ENCODE measurements at regions not wholly inside any gene's neighbourhood (a gene's known extent, or its start where the extent isn't known, plus 50 kb on each side); places are given as distances from the start of the nearest gene placed in this dataset.
A peak's percentile ranks its signal among the peaks of the same experiment; 100 is the strongest.
"Not testable (repeated sequence)": the region's sequence is repeated elsewhere in the genome, so short reads cannot be mapped to it uniquely, and the experiment has no call there.

DNA sequence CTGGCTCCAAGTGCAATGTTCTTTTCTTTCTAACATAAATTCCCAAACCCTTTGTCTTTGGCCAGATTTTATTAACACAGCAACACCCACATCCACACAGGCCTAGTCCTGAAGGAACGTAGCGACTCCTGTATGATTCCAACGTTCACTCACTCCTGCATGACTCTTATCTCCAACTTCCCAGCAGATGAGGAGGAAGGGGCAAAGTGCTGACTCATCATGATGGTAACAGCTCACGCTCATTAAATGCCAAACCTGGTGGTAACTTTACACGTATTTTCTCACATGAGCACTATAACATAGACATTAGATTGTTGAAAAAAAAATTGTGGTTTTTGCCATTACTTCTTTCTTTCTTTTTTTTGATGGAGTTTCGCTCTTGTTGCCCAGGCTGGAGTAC lies 1349.5 kb downstream of the EFNA5 start:
- DNase-seq (ENCODE audit: low spot score), result no peak

DNA sequence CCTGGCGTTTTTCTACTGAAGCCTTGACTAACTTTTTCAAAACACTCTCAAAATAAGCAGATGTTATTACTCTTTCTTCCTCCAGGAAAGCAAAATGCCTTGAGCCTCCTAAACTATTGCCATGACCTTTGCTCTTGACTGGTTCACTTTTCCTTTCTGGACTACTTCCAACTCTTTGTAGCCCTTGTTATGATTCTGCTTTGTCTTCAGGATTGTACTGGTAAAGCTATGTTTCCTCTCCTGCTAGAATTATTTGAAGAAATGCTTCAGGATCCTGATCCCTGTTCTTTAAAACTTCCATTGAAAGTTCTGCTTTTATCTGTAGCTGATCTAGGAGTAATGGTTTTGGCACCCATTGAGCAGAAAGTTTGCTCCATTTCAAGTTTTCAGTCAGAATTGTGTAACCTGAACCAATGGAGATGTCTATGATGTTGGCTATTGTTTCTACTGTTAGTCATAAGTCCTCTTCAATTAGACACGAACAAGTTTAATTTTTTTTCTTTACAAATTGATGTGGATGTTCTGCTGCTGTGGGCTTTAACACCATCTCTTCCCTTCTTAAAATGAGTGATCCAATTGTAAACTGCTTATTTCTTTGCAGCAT lies 1356.4 kb downstream of the EFNA5 start:
- no peak for DNase-seq (ENCODE audit: low spot score)

DNA sequence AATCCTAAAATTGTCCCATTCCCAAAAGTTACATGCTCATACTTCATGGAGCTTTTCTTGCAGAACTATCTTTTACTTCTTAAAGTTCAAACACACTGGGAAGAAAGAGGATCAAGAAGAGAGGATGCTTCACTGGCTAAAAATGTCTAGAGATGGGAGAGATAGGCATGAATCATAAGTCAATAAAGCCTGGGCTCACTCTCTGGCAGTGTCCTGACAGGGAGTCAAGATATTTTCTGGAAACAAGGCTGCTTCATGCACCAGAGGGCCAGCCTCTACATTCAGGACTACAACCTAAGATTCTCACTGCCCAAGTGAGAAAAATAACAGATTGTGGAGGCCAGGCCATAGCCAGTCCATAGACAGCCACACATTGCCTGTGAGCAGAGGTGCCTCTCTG lies 1358.4 kb downstream of the EFNA5 start:
- DNase-seq (ENCODE audit: low spot score), result no peak

DNA sequence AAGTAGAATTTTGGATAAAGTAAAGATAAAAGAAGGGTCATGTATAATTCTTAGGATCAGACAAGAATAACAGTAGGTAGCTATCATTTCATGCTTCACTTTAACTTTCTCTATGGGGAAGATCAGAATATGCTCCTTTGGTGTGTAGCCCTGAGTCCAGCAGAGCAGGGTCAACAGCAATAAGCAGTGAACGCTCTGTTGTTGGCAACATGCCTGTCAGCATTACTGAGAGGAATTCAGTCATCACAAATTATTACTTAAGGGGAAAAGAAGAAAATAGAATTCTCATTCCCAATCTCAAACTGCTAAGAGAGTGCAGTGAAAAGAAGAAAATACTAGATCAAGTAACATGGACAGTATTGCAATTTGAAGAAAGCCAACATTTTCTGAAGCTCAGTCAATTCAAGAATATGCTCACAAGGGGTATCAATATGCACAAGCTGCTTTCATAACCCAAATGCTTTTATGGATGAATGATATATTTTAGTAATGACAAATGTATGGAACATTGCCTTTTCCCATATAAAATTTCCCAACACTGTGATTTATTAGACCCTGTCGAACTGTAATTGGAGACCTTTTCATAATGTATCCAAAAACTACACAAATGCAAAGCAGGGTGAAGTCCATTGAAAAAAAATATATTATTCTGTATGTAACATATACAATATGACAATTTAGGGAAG lies 1359.4 kb downstream of the EFNA5 start:
- DNase-seq (ENCODE audit: low spot score), result no peak

DNA sequence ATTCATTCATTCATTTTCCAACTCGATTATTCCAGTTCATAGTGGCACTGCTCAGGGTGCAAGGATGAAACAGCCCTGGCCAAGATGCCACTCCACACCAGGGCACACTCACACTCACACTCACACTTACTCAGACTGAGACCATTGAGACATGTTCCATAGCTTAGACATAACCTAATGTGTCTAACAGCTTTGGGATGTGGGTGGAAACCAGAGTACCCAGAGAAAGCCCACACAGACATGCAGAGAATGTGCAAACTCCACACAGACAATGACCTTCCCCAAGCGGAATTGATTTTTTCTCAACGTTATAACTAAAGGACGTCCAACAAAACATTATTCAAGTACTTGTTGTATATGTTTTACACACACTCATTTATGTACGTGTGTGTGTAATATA lies 1363.5 kb downstream of the EFNA5 start:
- no peak for DNase-seq (ENCODE audit: low spot score)

DNA sequence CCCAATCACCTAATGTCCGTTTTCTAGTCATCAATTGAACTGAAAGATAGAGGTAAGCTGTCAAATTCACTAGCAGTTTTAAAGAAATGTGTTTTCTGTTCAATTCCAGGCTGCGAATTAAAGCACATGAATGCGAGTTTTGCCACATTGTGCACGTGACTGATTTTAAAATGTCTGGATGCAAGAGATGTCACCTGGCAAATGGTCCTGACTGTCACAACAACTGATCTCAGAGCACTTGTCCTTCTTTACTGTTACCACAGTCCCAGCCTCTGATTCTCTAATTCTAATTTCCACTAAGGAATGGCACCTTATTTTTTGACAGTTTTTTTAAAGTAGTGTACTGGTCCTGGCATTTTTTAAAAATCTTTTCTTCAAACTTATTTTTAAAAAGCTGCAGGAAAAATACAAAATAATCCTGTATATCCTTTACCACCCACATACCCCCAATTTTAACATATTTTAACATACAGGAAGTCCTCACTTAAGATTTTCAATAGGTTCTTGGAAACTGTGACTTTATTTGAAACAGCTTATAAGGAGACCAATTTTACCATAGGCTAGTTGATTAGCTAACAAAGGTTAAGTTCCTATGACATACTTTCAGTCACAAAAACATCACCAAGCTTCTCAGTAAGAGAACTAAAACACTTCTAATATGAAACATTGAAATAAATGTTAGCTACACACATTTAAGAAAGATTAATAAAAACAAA lies 1364.3 kb downstream of the EFNA5 start:
- DNase-seq (ENCODE audit: low spot score), result no peak

DNA sequence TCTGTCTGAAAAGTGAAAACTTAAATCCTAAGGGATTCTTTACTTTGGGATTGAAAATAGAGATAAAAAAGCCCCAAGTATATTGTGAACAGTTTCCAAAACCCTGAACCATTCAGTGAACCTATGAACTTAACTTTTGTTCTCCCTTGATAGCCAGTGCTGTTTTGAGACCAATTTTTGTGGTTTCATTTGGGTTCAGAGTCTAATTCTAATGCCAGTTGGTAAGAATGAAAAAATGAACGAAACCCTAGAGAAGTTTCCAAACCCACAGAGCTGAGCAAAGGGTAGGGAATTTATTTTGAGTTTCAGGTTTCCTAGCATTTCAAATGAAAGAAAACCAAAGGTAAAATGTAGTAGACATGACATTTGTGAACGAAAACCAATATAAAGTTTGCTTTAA lies 1366.8 kb downstream of the EFNA5 start:
- DNase-seq (ENCODE audit: low spot score), result no peak

DNA sequence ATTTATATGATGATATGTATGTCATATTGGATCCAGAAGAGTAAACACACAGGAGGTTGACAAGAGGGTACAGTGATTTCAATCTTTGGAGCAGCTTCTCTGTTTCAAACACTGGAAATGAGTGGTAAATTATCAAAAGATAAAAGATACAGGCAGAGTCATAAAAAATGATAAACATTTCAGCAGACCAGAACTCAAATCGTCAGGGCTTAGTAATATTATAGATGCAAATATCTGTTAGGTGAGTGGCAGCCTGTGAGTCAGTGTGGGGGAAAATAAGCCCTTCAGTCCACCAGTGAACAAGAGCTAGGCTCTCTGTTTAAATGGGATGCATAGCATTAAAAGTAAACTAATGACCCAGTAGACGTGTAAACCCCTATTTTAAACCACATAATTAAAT lies 1378.1 kb downstream of the EFNA5 start:
- no peak for DNase-seq (ENCODE audit: low spot score)

DNA sequence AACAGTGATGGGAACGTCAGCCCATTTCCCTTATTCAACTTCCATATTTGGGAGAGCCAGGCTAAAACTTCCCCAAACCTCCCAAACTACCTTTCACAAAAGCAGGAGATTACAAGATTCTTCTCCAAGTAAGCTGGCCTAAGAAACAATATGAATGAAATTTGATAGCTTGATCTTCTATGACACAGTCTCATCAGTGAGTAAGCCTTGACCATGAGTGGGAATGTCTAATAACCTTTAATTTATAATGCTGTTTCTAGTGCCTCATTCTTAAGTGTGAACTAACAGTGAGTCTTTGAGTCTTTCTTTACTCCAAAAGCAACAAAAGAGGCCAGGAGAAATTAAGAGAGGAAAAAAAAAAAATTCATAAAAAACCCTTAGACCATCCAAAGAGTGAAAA lies 1379.9 kb downstream of the EFNA5 start:
- no peak for DNase-seq (ENCODE audit: low spot score)

DNA sequence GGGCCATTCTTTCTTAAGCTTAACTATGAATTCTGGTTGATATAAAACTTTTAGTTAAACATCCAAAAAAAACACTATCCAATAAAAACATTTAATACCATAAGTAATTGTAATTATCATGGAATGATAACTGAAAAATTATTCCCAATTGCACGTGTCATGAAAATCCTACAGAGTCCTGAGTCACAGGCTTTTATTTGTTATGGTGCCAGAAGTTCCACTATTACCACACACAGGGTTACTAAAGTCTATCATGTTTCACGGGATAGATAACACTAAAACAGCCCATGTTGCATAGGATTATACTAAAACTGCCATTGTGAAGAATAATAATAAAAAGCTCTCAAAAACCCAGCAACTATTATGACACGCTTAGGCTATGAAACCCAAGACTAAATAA lies 1381.8 kb downstream of the EFNA5 start:
- DNase-seq (ENCODE audit: low spot score), result no peak

DNA sequence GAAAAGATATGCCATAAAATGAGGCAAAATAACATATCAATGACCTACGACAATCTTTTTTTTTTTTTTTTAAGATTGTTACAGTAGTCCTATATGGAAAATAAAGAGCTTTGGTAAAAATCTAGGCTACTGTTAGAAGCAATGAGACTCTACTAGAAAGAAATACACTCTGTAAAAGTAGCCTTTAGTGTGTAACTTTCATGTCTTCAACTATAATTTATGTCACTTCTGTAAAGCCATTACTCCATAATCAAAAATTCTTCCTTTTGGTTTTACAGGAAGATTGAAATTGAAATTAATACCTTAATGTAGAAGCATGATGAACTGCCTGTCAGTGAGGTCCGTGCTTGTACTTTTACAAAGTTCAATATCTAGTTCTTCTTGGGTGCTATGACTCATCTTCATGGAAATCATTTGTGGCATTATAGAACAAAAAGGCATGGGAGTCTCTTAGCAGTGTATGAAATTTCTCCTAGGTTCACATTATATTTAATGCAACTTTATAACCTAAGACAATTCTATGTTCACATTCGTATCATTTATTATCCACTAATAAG lies 1393.1 kb downstream of the EFNA5 start:
- DNase-seq (ENCODE audit: low spot score), result no peak

DNA sequence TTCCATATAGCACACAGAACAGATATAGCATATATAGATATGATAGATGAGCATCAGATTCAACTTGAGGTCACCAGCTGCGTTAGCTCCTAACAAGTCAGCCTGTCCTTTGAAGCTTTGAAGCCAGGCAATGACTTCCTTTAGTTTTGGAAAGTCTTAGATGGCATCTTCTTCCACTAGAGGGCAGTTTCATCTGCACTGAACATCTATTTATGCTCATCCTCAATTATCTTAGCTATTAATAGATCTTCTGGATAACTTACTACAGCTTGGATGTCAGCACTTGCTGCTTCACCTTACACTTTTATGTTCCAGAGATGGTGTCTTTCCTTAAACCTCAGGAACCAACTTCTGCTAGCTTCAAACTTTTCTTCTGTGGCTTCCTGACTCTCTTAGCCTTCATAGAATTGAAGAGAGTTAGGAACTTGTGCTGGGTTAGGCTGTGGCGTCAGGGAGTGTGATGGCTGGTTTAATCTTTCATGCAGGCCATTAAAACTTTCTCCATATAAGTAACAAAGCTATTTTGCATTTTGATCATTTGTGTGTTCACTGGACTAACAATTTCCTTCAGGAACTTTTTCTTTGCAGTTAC lies 1401.4 kb downstream of the EFNA5 start:
- peak; percentile 40 for DNase-seq (ENCODE audit: low spot score)

DNA sequence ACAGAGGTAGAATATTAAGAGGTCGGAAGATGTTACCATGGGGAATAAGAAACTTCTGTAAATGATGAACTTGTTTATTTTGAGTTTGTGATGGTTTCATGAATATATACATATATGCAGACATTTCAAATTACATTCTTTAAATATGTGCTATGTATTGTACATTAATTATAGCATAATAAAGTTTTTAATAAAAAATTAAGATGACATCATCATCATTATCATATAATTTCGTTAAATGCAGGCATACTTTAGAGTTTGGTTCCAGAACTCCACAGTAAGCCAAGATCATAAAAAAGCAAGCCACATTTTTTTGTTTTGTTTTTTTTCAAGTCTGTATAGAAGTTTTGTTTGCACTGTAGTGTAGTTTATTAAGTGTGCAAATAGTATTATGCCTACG lies 1403.5 kb downstream of the EFNA5 start:
- DNase-seq (ENCODE audit: low spot score), result no peak

DNA sequence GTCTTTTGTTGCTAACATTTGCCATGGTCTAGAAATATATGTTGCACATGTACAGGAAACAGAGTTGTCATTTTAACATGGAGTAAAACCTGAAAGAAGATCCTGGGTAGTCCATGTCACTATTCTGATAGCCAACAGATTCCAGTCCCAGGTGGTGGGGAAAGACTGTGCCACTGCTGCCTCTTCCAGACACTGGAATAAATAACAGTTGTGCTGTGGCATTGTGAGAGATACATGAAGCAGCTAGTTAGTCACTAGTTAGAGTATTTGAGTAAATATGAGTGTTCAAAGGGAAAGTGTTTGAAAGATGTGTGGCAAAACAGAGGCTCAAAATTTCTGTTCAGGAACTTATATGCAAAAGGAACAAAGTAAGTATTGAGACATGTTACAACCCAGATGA lies 1408.3 kb downstream of the EFNA5 start:
- no peak for DNase-seq (ENCODE audit: low spot score)

DNA sequence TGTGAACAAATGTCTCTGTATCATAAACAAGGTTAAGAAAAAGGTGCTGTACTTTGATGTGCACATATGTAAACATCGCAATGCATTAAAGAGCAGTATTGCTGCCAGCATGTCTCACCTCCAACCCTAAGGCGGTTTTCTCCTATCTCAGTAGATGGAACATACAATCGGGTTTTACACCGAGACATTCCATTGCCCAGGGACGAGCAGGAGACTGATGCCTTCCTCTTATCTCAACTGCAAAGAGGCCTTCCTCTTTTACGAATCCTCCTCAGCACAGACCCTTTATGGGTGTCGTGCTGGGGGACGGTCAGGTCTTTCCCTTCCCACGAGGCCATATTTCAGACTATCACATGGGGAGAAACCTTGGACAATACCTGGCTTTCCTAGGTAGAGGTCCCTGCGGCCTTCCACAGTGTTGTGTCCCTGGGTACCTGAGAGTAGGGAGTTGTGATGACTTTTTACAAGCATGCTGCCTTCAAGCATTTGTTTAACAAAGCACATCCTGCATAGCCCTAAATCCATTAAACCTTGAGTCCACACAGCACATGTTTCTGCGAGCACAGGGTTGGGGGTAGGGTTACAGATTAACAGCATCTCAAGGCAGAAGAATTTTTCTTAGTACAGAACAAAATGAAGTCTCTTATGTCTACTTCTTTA lies 1411.2 kb downstream of the EFNA5 start:
- DNase-seq (ENCODE audit: low spot score), result not testable (repeated sequence)

DNA sequence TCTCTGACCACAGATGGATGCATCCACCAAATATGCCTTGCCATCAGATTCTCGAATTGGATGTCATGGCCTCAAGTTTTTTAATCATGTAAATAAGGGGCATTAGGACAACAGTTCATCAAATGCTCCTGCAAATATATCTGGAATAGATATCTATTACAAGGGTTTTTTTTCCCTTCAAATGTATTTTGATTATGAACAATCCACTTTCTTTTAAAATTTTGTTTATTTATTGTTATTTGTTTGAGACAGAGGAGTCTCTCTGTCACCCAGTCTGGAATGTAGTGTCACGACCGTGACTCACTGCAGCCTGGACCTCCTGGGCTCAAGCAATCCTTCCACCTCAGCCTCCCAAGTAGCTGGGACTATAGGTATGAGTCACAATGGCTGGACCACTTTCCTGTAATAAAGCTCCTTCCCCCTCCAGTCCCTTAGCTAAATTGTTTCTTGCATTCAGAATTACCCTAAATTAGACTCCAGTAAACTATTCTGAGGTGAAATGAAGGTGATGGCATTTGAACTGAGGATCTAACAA lies 1412.1 kb downstream of the EFNA5 start:
- DNase-seq (ENCODE audit: low spot score), result no peak

DNA sequence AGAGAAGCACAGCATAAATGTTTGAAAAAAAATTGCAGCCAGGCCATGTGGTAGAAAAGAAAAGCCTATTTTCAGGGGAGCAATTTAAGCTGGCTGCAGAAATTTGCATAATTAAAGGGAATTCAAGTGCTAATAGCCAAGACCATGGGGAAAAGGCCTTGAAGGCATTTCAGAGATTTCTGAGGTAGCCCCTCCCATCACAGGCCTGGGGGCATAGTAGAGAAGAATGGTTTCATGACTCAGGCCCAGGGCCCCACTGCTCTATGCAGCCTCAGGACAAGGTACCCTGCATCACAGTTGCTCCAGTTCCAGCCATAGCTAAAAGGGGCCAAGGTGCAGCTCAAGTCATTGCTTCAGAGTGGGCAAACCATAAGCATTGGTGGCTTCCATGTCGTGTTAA lies 1416.0 kb downstream of the EFNA5 start:
- no peak for DNase-seq (ENCODE audit: low spot score)

DNA sequence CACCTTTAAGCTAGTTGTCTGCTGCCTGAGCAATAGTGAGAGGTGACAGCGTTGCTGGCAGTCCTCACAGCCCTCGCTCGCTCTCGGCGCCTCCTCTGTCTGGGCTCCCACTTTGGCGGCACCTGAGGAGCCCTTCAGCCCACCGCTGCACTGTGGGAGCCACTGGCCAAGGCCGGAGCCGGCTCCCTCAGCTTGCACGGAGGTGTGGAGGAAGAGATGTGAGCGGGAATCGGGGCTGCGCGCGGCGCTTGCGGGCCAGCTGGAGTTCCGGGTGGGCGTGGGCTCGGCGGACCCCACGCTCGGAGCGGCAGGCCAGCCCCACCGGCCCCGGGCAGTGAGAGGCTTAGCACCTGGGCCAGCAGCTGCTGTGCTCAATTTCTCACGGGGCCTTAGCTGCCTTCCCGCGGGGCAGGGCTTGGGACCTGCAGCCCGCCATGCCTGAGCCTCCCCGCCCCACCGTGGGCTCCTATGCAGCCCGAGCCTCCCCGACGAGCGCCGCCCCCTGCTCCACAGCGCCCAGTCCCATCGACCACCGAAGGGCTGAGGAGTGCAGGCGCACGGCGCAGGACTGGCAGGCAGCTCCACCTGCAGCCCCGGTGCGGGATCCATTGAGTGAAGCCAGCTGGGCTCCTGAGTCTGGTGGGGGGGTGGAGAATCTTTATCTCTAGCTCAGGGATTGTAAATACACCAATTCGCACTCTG lies 1424.5 kb downstream of the EFNA5 start:
- not testable (repeated sequence) for DNase-seq (ENCODE audit: low spot score)

DNA sequence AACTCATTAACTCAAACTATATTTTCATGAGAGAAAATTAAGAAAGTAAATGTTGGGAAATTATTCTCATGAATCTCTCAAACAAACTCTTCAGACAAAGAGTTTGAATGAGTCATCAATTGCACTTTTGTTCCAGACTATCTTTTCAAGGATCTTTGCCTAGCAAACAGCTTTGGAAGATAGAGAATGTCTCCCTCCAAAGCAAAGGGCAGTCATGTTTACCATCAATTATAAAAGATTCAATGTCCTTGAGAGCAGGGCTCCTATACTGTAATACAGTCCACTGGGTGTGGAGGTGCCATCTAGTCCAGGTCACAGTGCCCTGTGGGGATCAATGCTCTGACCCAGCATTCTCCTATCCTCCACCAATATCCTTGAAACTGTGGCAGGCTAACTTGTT lies 1429.3 kb downstream of the EFNA5 start:
- no peak for DNase-seq (ENCODE audit: low spot score)

DNA sequence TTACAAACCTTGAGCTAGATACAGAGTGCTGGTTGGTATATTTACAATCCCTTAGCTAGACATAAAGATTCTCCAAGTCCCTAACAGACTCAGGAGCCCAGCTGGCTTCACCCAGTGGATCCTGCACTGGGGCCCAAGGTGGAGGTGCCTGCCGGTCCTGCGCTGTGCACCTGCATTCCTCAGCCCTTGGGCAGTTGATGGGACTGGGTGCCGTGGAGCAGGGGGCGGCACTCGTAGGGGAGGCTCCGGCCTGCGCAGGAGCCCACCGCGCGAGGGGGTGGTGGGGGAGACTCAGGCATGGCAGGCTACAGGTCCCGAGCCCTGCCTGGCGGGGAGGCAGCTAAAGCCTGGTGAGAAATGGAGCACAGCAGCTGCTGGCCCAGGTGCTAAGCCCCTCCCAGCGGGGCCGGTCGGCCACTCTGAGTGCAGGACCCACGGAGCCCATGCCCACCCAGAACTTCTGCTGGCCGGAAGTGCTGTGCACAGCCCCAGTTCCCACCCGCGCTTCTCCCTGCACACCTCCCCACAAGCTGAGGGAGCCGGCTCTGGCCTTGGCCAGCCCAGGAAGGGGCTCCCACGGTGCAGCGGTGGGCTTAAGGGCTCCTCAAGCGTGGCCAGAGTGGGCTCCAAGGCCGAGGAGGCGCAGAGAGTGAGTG lies 1464.7 kb downstream of the EFNA5 start:
- DNase-seq (ENCODE audit: low spot score), result no peak

DNA sequence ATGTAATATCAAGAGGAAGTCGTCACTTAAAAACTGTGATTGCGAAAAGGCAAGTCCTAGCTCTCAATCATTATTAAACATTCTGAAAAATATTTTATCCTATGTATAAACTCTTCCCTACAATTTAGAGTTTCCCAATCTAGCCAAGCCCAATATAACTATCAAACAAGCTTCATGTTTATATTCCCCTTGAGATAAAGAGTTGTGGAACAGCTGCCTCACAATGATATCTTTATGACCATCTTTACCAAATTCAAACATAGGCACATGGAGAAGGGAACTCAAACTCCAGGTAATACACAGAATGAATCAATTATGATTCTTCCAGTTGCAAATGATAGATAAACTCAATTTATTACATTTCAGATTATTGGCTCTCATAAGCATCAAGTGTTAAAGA lies 1468.7 kb downstream of the EFNA5 start:
- no peak for DNase-seq (ENCODE audit: low spot score)

Measured in pons (tissue), 1 donor.